Peyer's patch (tissue), 4 donors: ENCODE measurements at regions not wholly inside any gene's neighbourhood (a gene's known extent, or its start where the extent isn't known, plus 50 kb on each side); places are given as distances from the start of the nearest gene placed in this dataset.

Experiments
- CTCF ChIP-seq, 6 experiments: fragments of 450-650 bp in 4 of 6; fragments of 200-600 bp in 2 of 6; sonication (generic) in 1 of 6; IDR thresholded peaks; one replicate each; pipeline ENCODE4 v1.5.1; 2017 to 2019; ENCODE audit warnings: antibody characterized with exemption in 6 of 6, mild to moderate bottlenecking in 3 of 6, moderate library complexity in 1 of 6
- POLR2A ChIP-seq, 2 donors: fragments of 450-650 bp; IDR thresholded peaks; one replicate each; pipeline ENCODE4 v1.5.1; 2017; ENCODE audit warnings: antibody characterized with exemption in 2 of 2, mild to moderate bottlenecking in 2 of 2, moderate library complexity in 2 of 2

GRCh38 chr13:42400188-42400833, 128.4 kb downstream of the AKAP11 start:
- TF ChIP-seq CTCF (IDR thresholded peaks at IDR 0.05) (no peak), POLR2A (IDR thresholded peaks at IDR 0.05) (no peak)
